Prostate gland (tissue), 2 donors: ENCODE measurements at regions not wholly inside any gene's neighbourhood (a gene's known extent, or its start where the extent isn't known, plus 50 kb on each side); places are given as distances from the start of the nearest gene placed in this dataset.

Source experiments
- POLR2A ChIP-seq: fragments of 450-650 bp; IDR thresholded peaks from one replicate; pipeline ENCODE4 v1.6.1; 2016; ENCODE audit warnings: antibody characterized with exemption, mild to moderate bottlenecking
- TF ChIP-seq, protein P1 (sequence below), 4 experiments: fragments of 200-600 bp in 2 of 4; fragments of 450-650 bp in 2 of 4; sonication (generic) in 2 of 4; IDR thresholded peaks; 1 replicate in 3 of 4; 2 replicates in 1 of 4; pipeline ENCODE4 v1.5.1; 2016 to 2019; ENCODE audit warnings: antibody characterized with exemption in 4 of 4, mild to moderate bottlenecking in 2 of 4, moderate library complexity in 2 of 4

DNA sequence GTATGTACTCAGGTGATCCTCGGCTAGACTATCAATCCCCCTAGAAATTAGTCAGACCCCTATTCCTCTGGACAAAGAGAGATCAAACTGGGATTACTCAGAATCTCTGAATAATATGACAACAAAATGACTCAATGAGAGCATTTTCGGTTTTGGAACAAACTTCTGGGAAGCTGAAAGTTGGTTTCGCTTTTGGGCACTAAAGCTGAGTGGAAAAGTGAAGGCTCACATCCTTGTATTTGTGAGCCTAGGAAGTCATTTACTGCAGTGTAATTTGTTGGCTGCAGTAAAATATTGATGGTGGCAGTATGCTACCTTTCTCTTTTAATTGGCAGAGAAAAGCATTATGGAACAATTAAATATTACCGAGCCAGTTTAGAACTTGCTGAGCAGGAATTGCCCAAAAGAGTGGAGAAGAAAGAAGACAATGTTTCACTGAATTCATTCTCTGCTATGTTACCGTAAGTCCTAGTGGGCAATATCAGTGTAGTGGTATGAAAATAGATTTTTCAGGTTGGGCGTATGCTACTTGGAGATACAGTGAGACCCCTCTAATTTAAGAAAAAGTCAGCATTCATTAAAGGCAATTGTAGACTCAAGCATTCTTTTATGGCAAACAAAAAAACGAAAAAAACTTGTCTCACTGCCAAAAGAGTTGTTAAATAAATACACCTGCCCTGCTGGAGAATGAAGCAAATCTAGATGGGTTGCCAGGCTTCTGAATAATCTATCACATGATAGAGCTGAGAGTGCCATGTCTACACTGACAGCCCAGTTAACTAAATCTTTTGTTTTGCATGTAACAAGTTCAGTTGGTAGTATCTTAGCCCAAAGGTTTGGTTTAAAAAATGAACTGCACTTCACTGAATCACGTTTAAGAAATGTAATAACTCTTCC lies 69.6 kb downstream of the AGTR2 start:
- no peak for TF ChIP-seq POLR2A
- TF ChIP-seq, protein P1, sequence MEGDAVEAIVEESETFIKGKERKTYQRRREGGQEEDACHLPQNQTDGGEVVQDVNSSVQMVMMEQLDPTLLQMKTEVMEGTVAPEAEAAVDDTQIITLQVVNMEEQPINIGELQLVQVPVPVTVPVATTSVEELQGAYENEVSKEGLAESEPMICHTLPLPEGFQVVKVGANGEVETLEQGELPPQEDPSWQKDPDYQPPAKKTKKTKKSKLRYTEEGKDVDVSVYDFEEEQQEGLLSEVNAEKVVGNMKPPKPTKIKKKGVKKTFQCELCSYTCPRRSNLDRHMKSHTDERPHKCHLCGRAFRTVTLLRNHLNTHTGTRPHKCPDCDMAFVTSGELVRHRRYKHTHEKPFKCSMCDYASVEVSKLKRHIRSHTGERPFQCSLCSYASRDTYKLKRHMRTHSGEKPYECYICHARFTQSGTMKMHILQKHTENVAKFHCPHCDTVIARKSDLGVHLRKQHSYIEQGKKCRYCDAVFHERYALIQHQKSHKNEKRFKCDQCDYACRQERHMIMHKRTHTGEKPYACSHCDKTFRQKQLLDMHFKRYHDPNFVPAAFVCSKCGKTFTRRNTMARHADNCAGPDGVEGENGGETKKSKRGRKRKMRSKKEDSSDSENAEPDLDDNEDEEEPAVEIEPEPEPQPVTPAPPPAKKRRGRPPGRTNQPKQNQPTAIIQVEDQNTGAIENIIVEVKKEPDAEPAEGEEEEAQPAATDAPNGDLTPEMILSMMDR (IDR thresholded peaks at IDR 0.05) = no peak
